PC-9 (cell line): ENCODE measurements at regions not wholly inside any gene's neighbourhood (a gene's known extent, or its start where the extent isn't known, plus 50 kb on each side); places are given as distances from the start of the nearest gene placed in this dataset.

Source experiments
- EZH2 ChIP-seq: fragments of 200-600 bp; sonication (generic); IDR thresholded peaks from 2 replicates; pipeline ENCODE4 v1.8.0; 2017; ENCODE audit warnings: antibody characterized with exemption, low read depth
- TF ChIP-seq, protein P1 (sequence below): fragments of 200-600 bp; sonication (generic); conservative IDR thresholded peaks from 2 replicates; pipeline ENCODE4 v1.6.1; 2017; ENCODE audit warnings: mixed run types, antibody characterized with exemption, mild to moderate bottlenecking, moderate library complexity

DNA sequence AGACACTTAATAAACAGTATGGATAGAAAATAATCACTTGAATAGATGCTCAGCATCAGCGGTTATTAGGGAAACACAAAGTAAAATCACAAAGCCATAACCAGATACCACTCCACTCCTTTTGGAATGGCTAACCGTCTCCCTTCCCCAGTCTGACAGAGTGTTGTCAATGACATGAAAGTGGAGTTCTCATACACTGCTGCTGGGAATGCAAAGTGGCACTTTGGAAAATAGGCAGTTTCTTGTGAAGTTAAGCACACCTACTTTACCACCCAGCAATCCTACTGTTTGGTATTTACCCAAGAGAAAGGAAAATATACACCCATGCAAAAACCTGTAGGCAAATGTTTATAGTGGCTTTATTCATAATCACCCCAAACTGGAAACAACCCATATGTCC lies 81.0 kb upstream of the KLHL25 start:
- TF ChIP-seq, protein P1, sequence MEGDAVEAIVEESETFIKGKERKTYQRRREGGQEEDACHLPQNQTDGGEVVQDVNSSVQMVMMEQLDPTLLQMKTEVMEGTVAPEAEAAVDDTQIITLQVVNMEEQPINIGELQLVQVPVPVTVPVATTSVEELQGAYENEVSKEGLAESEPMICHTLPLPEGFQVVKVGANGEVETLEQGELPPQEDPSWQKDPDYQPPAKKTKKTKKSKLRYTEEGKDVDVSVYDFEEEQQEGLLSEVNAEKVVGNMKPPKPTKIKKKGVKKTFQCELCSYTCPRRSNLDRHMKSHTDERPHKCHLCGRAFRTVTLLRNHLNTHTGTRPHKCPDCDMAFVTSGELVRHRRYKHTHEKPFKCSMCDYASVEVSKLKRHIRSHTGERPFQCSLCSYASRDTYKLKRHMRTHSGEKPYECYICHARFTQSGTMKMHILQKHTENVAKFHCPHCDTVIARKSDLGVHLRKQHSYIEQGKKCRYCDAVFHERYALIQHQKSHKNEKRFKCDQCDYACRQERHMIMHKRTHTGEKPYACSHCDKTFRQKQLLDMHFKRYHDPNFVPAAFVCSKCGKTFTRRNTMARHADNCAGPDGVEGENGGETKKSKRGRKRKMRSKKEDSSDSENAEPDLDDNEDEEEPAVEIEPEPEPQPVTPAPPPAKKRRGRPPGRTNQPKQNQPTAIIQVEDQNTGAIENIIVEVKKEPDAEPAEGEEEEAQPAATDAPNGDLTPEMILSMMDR = no peak
- no peak for TF ChIP-seq EZH2
